GM21723 (cell line): ENCODE measurements at regions not wholly inside any gene's neighbourhood (a gene's known extent, or its start where the extent isn't known, plus 50 kb on each side); places are given as distances from the start of the nearest gene placed in this dataset.
"Not testable (repeated sequence)": the region's sequence is repeated elsewhere in the genome, so short reads cannot be mapped to it uniquely, and the experiment has no call there.

ENCODE experiments used
- ATAC-seq: cut with Tn5 transposase; IDR thresholded peaks from one replicate; pipeline ENCODE4 v1.9.1; 2021; ENCODE audit warnings: mild to moderate bottlenecking, moderate library complexity; ENCODE audit not compliant: unreplicated experiment

DNA sequence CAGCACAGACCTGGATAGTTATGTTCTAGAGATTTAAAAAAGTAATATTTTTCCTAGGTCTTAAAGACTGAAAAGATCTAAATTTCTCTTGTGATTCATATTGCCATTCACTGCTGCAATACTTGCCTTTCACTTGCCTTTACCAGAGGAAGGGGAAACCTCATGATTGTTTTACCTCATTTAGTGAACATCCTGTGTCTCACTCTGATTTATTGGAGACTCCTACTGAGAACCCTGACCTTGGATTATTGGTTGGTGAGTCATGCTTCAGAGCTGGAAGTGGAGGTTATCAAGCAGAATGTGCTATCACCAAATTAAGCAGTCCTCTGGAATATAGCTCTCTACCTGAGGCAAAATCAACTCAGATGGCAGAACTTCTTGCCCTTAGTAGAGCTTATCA is 500.5 kb downstream of the TSN start:
- ATAC-seq: no peak

- no peak for ATAC-seq
These were observed 506.5 kb downstream of the TSN start for GRCh38 chr2:122261911-122262310.

DNA sequence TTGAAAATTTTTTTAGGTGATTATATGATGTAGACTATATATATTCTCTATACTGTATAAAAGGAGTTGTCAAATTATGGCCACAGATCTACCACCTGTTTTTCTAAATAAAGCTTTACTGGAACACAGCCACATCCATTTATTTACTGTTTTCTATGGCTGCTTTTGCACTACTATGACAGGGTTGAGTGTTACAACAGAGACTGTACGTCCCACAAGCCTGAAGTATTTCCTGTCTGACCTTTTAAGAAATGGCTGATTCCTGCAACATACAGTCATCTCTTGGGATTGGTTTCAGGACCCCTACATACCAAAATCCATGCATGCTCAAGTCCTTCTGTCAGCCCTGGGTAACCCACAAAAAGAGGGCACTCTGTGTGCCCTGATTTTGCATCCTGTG is 508.3 kb downstream of the TSN start:
- no peak for ATAC-seq

DNA sequence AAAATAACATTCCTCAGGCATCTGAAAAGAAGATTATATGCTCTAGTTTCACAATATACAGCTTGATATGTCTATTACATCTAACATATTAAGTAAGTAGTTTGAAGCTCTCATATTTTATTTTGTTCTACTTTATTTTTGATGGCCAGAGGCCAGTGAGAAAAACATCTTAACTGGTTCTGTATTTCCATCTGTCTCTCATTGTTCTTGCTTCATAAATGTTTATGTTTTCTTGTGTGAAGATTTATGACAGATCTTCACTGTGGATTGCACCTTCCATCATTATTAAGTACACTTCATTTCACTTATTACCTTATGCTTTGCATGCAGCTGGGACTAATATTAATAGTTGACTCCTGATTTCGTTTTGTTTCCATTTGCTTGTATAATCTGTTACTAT is 511.2 kb downstream of the TSN start:
- no peak for ATAC-seq

DNA sequence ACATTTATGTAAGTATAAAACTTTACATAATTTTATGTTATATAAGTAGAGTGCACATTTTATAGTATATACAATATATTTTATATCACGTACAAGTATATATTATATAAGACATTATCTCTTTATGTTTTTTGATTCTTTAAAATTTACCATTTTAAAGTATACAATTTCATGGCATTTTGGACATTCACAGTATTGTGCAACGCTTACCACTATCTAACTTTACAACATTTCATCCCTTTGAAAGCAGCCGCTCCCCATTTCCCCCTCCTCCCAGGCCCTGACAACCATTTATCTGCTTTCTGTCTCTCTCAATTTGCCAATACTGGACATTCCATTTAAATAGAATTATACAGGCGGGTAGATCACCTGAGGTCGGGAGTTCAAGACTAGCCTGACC is 512.5 kb downstream of the TSN start:
- no peak for ATAC-seq

DNA sequence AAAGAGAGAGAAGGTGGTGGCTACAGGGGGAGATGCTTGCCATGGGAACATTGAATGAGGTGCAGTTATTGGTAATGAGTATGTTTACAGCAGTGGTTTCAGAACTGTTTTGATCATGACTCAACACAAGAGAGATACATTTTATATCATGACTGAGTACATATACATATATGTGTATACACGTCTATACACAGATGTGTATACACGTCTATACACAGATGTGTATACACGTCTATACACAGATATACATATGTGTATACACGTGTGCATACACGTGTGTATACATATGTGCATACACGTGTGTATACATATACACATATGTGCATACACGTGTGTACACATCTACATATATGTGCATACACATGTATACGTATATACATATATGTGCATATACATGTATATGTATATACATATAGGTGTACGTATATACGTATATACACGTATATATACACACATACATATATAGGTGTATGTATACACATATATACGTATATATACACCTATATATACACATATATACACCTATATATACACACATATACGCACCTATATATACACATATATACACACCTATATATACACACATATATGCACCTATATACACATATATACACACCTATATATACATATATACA is 518.5 kb downstream of the TSN start:
- ATAC-seq: no peak

DNA sequence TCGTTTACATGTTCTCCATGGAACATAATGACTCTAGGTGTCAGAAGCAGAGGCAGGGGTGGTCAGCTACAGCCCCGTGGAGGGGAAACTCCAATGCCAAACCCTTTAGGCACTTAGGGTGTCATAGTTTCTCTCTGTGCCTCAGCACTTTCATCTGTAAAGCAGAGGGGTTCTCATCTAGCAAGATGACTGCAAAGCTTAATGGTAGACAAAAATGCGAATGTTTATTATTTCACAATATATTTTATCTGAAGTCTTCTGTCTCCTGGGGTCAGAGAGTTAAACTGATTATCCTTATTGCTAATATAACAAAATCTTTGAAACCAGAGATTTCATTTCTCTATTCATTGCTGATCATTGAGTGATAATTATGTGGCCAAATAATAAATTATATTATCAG is 522.5 kb downstream of the TSN start:
- ATAC-seq: no peak

GRCh38 chr2:122300758-122301157 is 545.3 kb downstream of the TSN start:
- ATAC-seq: no peak

DNA sequence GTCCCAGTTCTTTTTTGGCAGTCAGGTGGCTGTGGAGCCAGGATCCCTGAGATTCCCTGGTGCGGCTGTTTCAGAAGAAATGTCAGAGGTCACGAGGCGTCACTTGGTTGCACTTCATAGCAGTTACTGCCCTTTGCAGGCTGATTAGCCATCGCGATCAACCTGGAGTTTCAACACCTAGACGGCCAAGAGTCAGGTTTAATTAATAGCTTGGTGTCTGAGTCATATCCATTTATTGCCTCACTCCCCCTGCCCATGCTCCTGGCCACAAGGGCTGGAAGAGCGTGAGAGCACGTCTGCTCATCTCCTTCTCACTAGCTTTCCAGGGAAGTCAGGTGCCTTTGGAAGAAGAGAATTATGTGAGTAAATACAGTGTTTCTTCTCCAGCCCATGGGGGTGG is 552.3 kb downstream of the TSN start:
- no peak for ATAC-seq

GRCh38 chr2:122315306-122315705 is 559.9 kb downstream of the TSN start:
- no peak for ATAC-seq

GRCh38 chr2:122319539-122320132 is 564.2 kb downstream of the TSN start:
- ATAC-seq: no peak

DNA sequence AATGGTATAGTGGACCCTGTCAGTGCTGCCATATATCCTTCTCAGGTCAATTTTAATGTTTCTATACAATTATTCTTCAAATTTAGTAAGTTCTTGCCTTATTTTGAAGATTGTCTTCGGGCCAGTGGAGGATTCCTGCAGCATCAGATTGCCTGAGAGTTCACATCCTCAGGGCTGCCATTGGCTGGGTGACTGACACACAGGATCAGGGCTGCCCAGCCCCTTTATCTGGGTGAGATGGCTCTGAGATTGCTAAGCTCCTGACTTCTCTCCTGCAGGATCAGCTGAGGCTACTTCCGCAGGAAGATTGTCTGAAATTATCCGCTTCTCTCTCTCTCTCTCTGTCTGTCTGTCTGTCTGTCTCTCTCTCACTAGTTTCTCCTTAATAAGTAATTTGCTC is 567.4 kb downstream of the TSN start:
- no peak for ATAC-seq

DNA sequence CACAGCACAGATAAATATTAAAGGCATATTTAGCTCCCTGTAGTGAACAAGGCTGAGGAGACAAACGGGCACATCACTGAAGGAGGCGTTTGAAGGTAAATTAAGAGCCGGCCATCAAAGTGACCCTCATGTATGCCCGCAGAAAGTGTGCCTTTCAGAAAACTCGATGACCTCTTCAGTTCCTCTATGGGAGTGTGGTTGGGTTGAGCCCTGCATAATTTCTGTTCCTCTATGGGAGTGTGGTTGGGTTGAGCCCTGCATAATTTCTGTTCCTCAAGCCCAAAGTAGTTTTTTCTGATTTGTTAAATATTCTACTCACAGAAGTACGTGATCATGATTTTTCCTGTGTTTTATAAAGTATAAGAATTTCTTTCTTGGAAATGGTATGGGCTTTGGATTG is 568.5 kb downstream of the TSN start:
- no peak for ATAC-seq

DNA sequence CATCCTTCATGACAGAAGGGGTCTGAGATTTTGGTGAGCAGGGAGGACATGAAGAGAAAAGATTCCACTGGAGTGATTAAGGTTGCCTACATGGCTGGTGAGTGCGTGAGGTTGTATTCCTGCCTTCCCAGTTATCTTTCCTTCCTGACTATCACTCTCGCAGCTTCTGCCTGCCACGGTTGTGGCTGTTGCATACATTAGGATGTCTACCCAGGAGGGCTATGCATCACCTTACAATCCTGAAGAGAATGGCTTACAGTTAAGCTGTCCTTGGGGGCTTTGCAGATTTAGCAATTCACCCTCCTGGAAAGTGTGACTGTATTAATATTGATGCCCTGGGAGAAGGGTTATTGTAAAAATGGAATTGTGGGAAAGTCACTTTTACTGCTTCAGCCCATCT is 571.0 kb downstream of the TSN start:
- no peak for ATAC-seq

DNA sequence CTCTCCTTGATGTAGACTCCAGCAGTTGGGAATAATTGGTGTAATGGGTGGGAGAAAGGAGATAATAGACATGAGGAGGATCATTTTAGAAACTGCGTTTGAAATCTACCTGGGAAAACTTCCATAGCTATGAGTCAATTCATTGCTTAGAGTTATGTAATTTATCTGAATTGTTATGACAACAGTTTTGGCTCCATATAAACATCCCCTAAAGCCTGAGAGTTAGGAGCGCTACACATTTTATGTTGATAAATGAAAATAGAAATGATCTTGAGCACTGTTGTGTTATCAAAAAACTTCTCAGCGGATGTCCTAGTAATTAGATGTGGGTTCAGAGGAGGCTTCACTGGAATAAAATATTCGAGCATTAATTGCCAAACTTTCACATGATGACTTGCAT is 573.4 kb downstream of the TSN start:
- ATAC-seq: no peak

- ATAC-seq: no peak
These were observed 573.8 kb downstream of the TSN start for GRCh38 chr2:122329278-122329677.

DNA sequence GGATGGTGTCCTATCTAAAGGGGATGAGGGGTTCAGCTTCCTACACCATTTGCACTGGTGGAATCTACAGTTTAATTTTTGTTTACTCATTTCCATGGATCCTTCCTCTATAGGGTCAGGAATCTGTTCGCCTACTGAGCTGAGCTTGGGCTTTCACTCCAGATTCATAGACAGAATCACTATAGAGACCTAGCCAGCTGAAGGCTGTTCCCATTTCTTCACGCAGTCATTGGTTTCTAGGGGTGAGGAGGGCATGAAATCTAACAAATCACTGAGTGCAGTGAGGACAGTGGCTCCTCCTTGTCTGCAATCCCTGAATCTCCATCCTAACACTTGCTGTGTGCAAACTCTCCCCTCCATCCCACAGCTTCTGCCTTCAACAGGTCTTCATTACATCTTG is 578.5 kb downstream of the TSN start:
- ATAC-seq: no peak

DNA sequence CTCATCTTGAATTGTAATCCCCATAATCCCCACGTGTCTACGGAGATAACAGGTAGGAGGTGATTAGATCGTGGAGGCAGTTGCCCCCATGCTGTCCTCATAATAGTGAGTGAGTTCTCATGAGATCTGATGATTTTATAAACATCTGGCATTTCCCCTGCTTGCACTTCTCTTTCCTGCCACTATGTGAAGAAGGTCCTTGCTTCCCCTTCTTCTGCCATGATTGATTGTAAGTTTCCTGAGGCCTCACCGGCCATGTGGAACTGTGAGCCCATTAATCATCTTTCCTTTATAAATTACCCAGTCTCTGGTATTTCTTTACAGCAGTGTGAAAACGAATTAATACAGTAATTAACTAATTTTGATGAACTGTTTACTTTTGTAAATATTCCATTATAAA is 582.5 kb downstream of the TSN start:
- ATAC-seq: no peak

- ATAC-seq: peak; percentile 95
These were observed 584.8 kb downstream of the TSN start for GRCh38 chr2:122340246-122340645.

DNA sequence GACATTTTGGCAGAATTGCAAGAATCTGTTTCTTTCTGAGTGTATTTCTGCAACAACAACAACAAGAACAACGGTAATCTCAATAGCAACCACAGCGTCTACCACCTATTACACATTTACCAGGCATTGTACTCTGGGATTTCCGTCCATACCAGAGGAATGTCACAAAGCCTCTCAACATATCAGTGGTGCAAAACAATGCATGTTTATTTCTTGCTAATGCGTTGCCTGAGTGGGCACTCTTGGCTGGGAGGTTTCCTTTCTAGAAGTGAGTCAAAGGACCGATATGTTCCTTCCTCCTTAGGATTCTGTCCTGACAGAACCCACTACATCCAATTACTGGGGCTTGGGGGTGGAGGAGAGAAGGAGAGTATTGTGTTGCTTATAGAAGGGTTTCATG is 585.6 kb downstream of the TSN start:
- no peak for ATAC-seq

- not testable (repeated sequence) for ATAC-seq
These were observed 596.7 kb downstream of the TSN start for GRCh38 chr2:122352151-122352550.

DNA sequence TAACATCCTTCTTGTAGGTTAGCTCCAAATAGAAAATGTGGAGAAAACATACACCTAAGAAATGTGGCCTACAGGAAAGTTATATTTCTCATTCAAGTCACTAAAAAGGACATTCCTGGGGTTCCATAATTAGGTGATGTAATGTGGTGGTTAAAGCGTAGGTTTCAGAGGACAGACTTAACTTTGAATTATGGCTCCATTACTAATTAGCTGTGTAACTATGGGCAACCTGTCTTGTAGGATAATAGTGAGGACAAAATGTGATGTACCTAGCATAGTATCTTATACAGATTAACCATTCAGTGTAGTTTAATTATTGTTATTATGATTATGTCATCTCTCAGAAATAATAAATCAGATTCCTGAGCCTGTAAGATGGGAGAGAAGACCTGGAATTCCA is 602.5 kb downstream of the TSN start:
- ATAC-seq: no peak

DNA sequence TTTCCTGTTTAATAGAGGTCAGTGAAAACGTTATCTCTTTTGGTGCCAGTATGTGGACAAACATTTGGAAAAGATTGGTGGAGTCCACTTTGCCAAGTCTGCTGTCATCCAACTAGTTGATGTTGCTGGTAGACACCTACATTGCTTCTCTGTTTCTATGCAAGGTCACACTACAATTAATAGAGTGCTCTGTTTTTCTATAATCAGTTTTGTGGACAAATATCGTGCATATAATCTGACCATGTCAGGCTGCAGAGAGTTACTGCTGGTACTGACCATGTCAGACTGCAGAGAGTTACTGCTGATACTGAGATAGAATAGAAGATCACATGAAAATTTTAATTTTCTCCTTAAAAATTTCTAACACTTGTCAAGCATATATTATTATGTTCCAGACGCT is 603.3 kb downstream of the TSN start:
- ATAC-seq: no peak
